Breast epithelium (tissue), 4 donors: ENCODE measurements at regions not wholly inside any gene's neighbourhood (a gene's known extent, or its start where the extent isn't known, plus 50 kb on each side); places are given as distances from the start of the nearest gene placed in this dataset.

Source experiments
- DNase-seq, 2 donors: peaks; one replicate each; pipeline ENCODE4 v3.0.0-alpha.2; 2019; ENCODE audit warnings: low spot score in 2 of 2
- H3K27ac ChIP-seq, 2 donors: fragments of 200-600 bp; sonication (generic) in 1 of 2; one replicate each; pipeline ENCODE4 v1.5.1; 2016 to 2019; ENCODE audit warnings: mild to moderate bottlenecking in 1 of 2
- H3K27me3 ChIP-seq, 2 donors: fragments of 200-600 bp; sonication (generic) in 1 of 2; one replicate each; pipeline versions ENCODE4 v1.5.1 to v1.6.0; 2017 to 2019; ENCODE audit warnings: control low read depth in 1 of 2, mild to moderate bottlenecking in 1 of 2
- H3K36me3 ChIP-seq: fragments of 200-600 bp; one replicate; pipeline ENCODE4 v1.5.1; 2019
- H3K4me1 ChIP-seq, 2 donors: fragments of 200-600 bp; sonication (generic); one replicate each; pipeline ENCODE4 v1.5.1; 2016 to 2019; ENCODE audit warnings: control low read depth in 1 of 2
- H3K4me3 ChIP-seq, 3 donors: fragments of 200-600 bp; sonication (generic); 1 replicate in 2 of 3; 2 replicates in 1 of 3; pipeline ENCODE4 v1.5.1; 2016 to 2019; ENCODE audit warnings: mild to moderate bottlenecking in 3 of 3, moderate library complexity in 2 of 3
- H3K9me3 ChIP-seq, 2 donors: fragments of 200-600 bp; sonication (generic) in 1 of 2; one replicate each; pipeline ENCODE4 v1.5.1; 2016 to 2019; ENCODE audit warnings: control low read depth in 1 of 2
- CTCF ChIP-seq, 3 donors: fragments of 450-650 bp; IDR thresholded peaks; one replicate each; pipeline ENCODE4 v1.5.1; 2016 to 2017; ENCODE audit warnings: antibody characterized with exemption in 3 of 3, mild to moderate bottlenecking in 3 of 3, moderate library complexity in 3 of 3
- POLR2A ChIP-seq: fragments of 450-650 bp; IDR thresholded peaks from one replicate; pipeline ENCODE4 v1.6.1; 2016; ENCODE audit warnings: antibody characterized with exemption, mild to moderate bottlenecking, moderate library complexity
- POLR2AphosphoS5 ChIP-seq, 3 donors: sonication (generic); formaldehyde crosslinking; IDR thresholded peaks; one replicate each; pipeline ENCODE4 v1.6.1; 2017; ENCODE audit warnings: antibody characterized with exemption in 3 of 3
- intact Hi-C: fragments of 100-400 bp; cut with DNase I; formaldehyde crosslinking; loops from one replicate; pipeline ENCODE4 v1.15.1; 2023; ENCODE audit warnings: low total_unique reads

GRCh38 chr9:102135768-102136167 lies 397.3 kb upstream of the GRIN3A start:
- TF ChIP-seq CTCF (IDR thresholded peaks at IDR 0.05), result no peak
- no peak for TF ChIP-seq POLR2A
- TF ChIP-seq POLR2AphosphoS5 (IDR thresholded peaks at IDR 0.05), result no peak
- no peaks in the 10 kb centered on the region for H3K4me1 ChIP-seq
- no peak for DNase-seq
- H3K4me3 ChIP-seq, result no peak overlapping the region
- H3K27ac ChIP-seq, result no peak overlapping the region
- H3K9me3 ChIP-seq, result no peaks in the 10 kb centered on the region
- intact Hi-C loops, result no loop called here
- no peaks in the 10 kb centered on the region for H3K27me3 ChIP-seq
- no peaks in the 10 kb centered on the region for H3K36me3 ChIP-seq

DNA sequence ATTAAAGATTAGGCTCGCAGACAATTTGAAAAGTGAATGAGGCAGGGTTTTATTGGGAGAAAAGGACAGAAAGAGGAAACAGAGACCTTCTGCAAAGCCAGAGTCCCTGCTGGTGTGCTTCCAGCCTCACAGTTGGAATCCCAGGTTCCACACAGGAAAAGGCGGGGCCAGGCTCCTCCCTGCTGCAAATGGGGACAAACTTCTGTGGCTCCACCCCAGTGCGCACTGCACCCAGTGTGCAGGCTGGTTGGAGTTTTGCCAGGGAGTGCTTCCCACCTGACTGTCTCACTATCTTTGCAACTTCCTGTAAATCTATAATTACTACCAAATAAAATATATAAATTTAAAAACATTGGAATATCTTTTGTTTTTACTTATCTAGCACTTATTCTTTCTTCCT lies 386.0 kb upstream of the GRIN3A start:
- TF ChIP-seq CTCF (IDR thresholded peaks at IDR 0.05), result no peak
- TF ChIP-seq POLR2A, result no peak
- TF ChIP-seq POLR2AphosphoS5 (IDR thresholded peaks at IDR 0.05), result no peak

DNA sequence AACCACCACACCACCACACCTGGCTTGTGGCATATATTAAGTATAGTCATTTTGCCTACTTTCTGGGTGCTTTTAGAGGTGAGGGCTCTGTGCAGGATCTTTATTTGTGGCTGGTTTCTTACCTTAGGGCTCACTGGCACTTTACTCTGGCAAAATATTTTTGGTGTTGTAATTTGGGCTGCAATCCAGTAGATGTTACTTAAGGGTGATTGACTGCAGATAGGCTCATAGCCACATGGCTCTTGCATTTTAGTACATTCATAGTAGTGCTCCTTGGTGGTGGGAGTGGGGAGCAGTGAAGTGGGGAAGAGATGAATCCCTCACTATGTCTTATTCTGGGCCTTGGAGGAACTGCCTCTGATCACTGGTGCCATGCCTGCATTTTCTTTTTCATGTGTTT lies 376.1 kb upstream of the GRIN3A start:
- peaks cover 0 to 16% of the 10 kb centered on the region in 2 donors for H3K9me3 ChIP-seq
- DNase-seq, result no peak
- no peak overlapping the region for H3K4me3 ChIP-seq
- H3K4me1 ChIP-seq, result no peaks in the 10 kb centered on the region
- intact Hi-C loops, result no loop called here
- TF ChIP-seq POLR2A (no peak), POLR2AphosphoS5 (IDR thresholded peaks at IDR 0.05) (no peak), CTCF (IDR thresholded peaks at IDR 0.05) (no peak)
- no peaks in the 10 kb centered on the region for H3K27me3 ChIP-seq
- no peak overlapping the region for H3K27ac ChIP-seq
- H3K36me3 ChIP-seq, result no peaks in the 10 kb centered on the region

More for the DNA sequence above, 386.0 kb upstream of the GRIN3A start:
- DNase-seq, result no peak
- Histone ChIP-seq H3K4me3 (no peak overlapping the region), H3K27ac (no peak overlapping the region), H3K9me3 (peaks cover 0 to 6% of the 10 kb centered on the region in 2 donors), H3K27me3 (no peaks in the 10 kb centered on the region), H3K4me1 (no peaks in the 10 kb centered on the region), H3K36me3 (no peaks in the 10 kb centered on the region)
- intact Hi-C loops, result no loop called here

DNA sequence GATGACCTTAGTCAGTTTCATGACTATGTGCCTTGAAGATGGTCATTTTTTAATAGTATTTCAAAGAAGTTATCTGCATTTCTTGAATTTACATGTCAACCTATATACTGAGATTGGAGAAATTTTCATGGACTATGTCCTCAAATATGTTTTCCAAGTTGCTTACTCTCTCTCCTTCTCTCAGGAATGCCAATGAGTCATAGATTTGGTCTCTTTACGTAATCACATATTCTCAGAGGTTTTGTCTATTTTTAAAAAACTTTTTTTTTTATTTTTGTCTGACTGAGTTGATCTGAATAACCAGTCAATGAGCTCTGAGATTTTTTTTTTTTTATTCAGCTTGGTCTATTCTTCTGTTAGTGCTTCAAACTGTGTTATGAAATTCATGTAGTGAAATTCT lies 374.7 kb upstream of the GRIN3A start:
- no peak overlapping the region for H3K27ac ChIP-seq
- no peak for DNase-seq
- peaks cover 0 to 11% of the 10 kb centered on the region in 2 donors for H3K9me3 ChIP-seq
- TF ChIP-seq POLR2AphosphoS5 (IDR thresholded peaks at IDR 0.05) (no peak), CTCF (IDR thresholded peaks at IDR 0.05) (no peak)
- no peak overlapping the region for H3K4me3 ChIP-seq
- no peaks in the 10 kb centered on the region for H3K36me3 ChIP-seq
- intact Hi-C loops, result no loop called here
- H3K4me1 ChIP-seq, result no peaks in the 10 kb centered on the region
- H3K27me3 ChIP-seq, result no peaks in the 10 kb centered on the region

GRCh38 chr9:102106439-102106838 lies 368.0 kb upstream of the GRIN3A start:
- TF ChIP-seq POLR2AphosphoS5 (IDR thresholded peaks at IDR 0.05), result no peak
- no peak for TF ChIP-seq POLR2A
- TF ChIP-seq CTCF (IDR thresholded peaks at IDR 0.05), result no peak
- no peak overlapping the region for H3K27ac ChIP-seq
- H3K36me3 ChIP-seq, result no peaks in the 10 kb centered on the region
- no peak overlapping the region for H3K4me3 ChIP-seq
- H3K9me3 ChIP-seq, result no peaks in the 10 kb centered on the region
- intact Hi-C loops, result no loop called here
- H3K4me1 ChIP-seq, result no peaks in the 10 kb centered on the region
- H3K27me3 ChIP-seq, result no peaks in the 10 kb centered on the region
- DNase-seq, result no peak
